ENCODE measurements at regions not wholly inside any gene's neighbourhood (a gene's known extent, or its start where the extent isn't known, plus 50 kb on each side); places are given as distances from the start of the nearest gene placed in this dataset.

- no peak for DNase-seq (ENCODE audit: low spot score)
- in situ Hi-C loops (cut with MboI; ENCODE audit: low sequenced_read_pairs, unreplicated experiment) = no loop called here
- no peak for TF ChIP-seq CTCF (IDR thresholded peaks at IDR 0.05; ENCODE audit: borderline replicate concordance, control extremely low read depth, extremely low read depth, insufficient read depth, missing control alignments)
These were observed 90.0 kb upstream of the ZNF618 start for GRCh38 chr9:113786071-113786470.

GRCh38 chr9:113787871-113788270, 88.2 kb upstream of the ZNF618 start:
- no peak for TF ChIP-seq CTCF (IDR thresholded peaks at IDR 0.05; ENCODE audit: borderline replicate concordance, control extremely low read depth, extremely low read depth, insufficient read depth, missing control alignments)
- DNase-seq (ENCODE audit: low spot score) = no peak
- in situ Hi-C loops (cut with MboI; ENCODE audit: low sequenced_read_pairs, unreplicated experiment) = no loop called here

- no peak for TF ChIP-seq CTCF (IDR thresholded peaks at IDR 0.05; ENCODE audit: borderline replicate concordance, control extremely low read depth, extremely low read depth, insufficient read depth, missing control alignments)
- DNase-seq (ENCODE audit: low spot score) = no peak
- in situ Hi-C loops (cut with MboI; ENCODE audit: low sequenced_read_pairs, unreplicated experiment) = no loop called here
These were observed 87.3 kb upstream of the ZNF618 start for GRCh38 chr9:113788616-113789330.

GRCh38 chr9:113790093-113790492, 86.0 kb upstream of the ZNF618 start:
- in situ Hi-C loops (cut with MboI; ENCODE audit: low sequenced_read_pairs, unreplicated experiment) = no loop called here
- TF ChIP-seq CTCF (IDR thresholded peaks at IDR 0.05; ENCODE audit: borderline replicate concordance, control extremely low read depth, extremely low read depth, insufficient read depth, missing control alignments) = no peak

GRCh38 chr9:113793558-113793957, 82.6 kb upstream of the ZNF618 start:
- TF ChIP-seq CTCF (IDR thresholded peaks at IDR 0.05; ENCODE audit: borderline replicate concordance, control extremely low read depth, extremely low read depth, insufficient read depth, missing control alignments) = no peak
- DNase-seq (ENCODE audit: low spot score) = no peak
- in situ Hi-C loops (cut with MboI; ENCODE audit: low sequenced_read_pairs, unreplicated experiment) = no loop called here

More at GRCh38 chr9:113790093-113790492, 86.0 kb upstream of the ZNF618 start:
- no peak for DNase-seq (ENCODE audit: low spot score)

GRCh38 chr9:113794721-113795120, 81.4 kb upstream of the ZNF618 start:
- no peak for TF ChIP-seq CTCF (IDR thresholded peaks at IDR 0.05; ENCODE audit: borderline replicate concordance, control extremely low read depth, extremely low read depth, insufficient read depth, missing control alignments)
- in situ Hi-C loops (cut with MboI; ENCODE audit: low sequenced_read_pairs, unreplicated experiment) = no loop called here
- no peak for DNase-seq (ENCODE audit: low spot score)

All from GM13976 (cell line).